K562 (cell line): ENCODE measurements at regions not wholly inside any gene's neighbourhood (a gene's known extent, or its start where the extent isn't known, plus 50 kb on each side); places are given as distances from the start of the nearest gene placed in this dataset.

Experiments used
- ATAC-seq: fragments of 200-7000 bp; cut with Tn5 transposase; 3 replicates; pipeline ENCODE4 v1.9.1; 2020; ENCODE audit warnings: moderate library complexity
- BruUV-seq: library from RNA; stranded (reverse); fragments of 400-500 nt; replicated peaks from 2 replicates; lab custom pipeline; 2021; lab: Mats Ljungman, UMichigan
- CTCF ChIA-PET: fragments of 300-600 bp; formaldehyde crosslinking; extraction: SDS; loops from one replicate; lab custom pipeline; 2021; ENCODE audit warnings: low intra/inter-chr PET ratio; lab: Yijun Ruan, JAX
- POLR2A ChIA-PET: fragments of 300-600, 350-650 bp; sonication (Branson Sonifier 250); formaldehyde crosslinking; extraction: SDS; loops from one replicate; lab custom pipeline; 2021; ENCODE audit warnings: antibody characterized with exemption, inconsistent platforms; lab: Yijun Ruan, JAX
- DNase-seq, 4 experiments: peaks; one replicate each; pipeline versions ENCODE4 v3.0.0 to v3.0.0-alpha.2; 2011 to 2018; ENCODE audit warnings: low spot score in 3 of 4, mixed read lengths in 3 of 4; ENCODE audit errors: extremely low read depth in 1 of 4
- FAIRE-seq: peaks from 2 replicates; lab custom pipeline; 2011; peaks lifted over from hg19 to GRCh38; lab: Jason Lieb, UNC
- H2AFZ ChIP-seq: 2 replicates; pipeline ENCODE4 v1.6.0; 2011; ENCODE audit warnings: low read depth, low read length, control low read depth, inconsistent platforms
- H3K27ac ChIP-seq: fragments of 200-600 bp; 3 replicates; pipeline ENCODE4 v1.8.0; 2011; ENCODE audit warnings: low read depth, mild to moderate bottlenecking, control low read depth, inconsistent platforms, low read length, moderate library complexity, mixed read lengths; ENCODE audit errors: extremely low read depth
- H3K27me3 ChIP-seq, 2 experiments: fragments of 300-600 bp in 1 of 2; 2 replicates in 1 of 2; 3 replicates in 1 of 2; pipeline versions ENCODE4 v1.6.0 to v1.8.0; 2011; ENCODE audit warnings: inconsistent platforms in 2 of 2, low read length in 2 of 2, mild to moderate bottlenecking in 1 of 2, mixed read lengths in 1 of 2, moderate library complexity in 1 of 2; ENCODE audit not compliant: control insufficient read depth in 2 of 2, insufficient read depth in 2 of 2
- H3K36me3 ChIP-seq: fragments of 300-600 bp; 3 replicates; pipeline ENCODE4 v1.8.0; 2011; ENCODE audit warnings: mild to moderate bottlenecking, low read length, inconsistent platforms; ENCODE audit not compliant: control insufficient read depth, insufficient read depth
- H3K4me1 ChIP-seq, 2 experiments: fragments of 200-600 bp in 1 of 2; replicated peaks in 1 of 2; 2 replicates in 1 of 2; 3 replicates in 1 of 2; pipeline versions ENCODE4 v1.5.1 to v1.8.0; 2011; ENCODE audit warnings: inconsistent platforms in 2 of 2, low read length in 2 of 2, mild to moderate bottlenecking in 1 of 2, mixed read lengths in 1 of 2, moderate library complexity in 1 of 2; ENCODE audit not compliant: control insufficient read depth in 2 of 2, insufficient read depth in 2 of 2
- H3K4me2 ChIP-seq: 2 replicates; pipeline ENCODE4 v1.6.1; 2011; ENCODE audit warnings: low read length, control low read depth, inconsistent platforms, mixed read lengths; ENCODE audit not compliant: insufficient read depth
- H3K4me3 ChIP-seq: fragments of 200-600 bp; sonication (generic), shearing (Covaris generic); 2 replicates; pipeline ENCODE4 v1.5.1; 2016; ENCODE audit warnings: control low read depth, inconsistent platforms
- H3K79me2 ChIP-seq: fragments of 200-600 bp; 3 replicates; pipeline ENCODE4 v1.8.0; 2011; ENCODE audit warnings: low read length, inconsistent platforms; ENCODE audit not compliant: control insufficient read depth, insufficient read depth
- H3K9ac ChIP-seq, 2 experiments: 2 replicates each; pipeline versions ENCODE4 v1.6.0 to v1.6.1; 2011; ENCODE audit warnings: low read depth in 2 of 2, low read length in 2 of 2, control low read depth in 1 of 2, inconsistent platforms in 1 of 2, mild to moderate bottlenecking in 1 of 2, mixed read lengths in 1 of 2; ENCODE audit not compliant: insufficient read depth in 1 of 2
- H3K9me1 ChIP-seq: one replicate; pipeline ENCODE4 v1.6.0; 2011; ENCODE audit warnings: inconsistent platforms, mild to moderate bottlenecking, low read length, moderate library complexity; ENCODE audit not compliant: control insufficient read depth, insufficient read depth
- H3K9me3 ChIP-seq: replicated peaks from 2 replicates; pipeline ENCODE4 v1.5.1; 2011; ENCODE audit warnings: low read depth, low read length, inconsistent platforms; ENCODE audit not compliant: control insufficient read depth, insufficient read depth
- H4K20me1 ChIP-seq: replicated peaks from 2 replicates; pipeline ENCODE4 v1.6.1; 2011; ENCODE audit warnings: low read length, inconsistent platforms, mixed read lengths; ENCODE audit not compliant: control insufficient read depth, insufficient read depth
- ARID3A ChIP-seq: IDR thresholded peaks from 2 replicates; pipeline ENCODE4 v1.6.1; 2012; ENCODE audit warnings: low read depth, low read length, improper control_type of control experiment, borderline replicate concordance
- CREBBP ChIP-seq: IDR thresholded peaks from one replicate; pipeline ENCODE4 v1.6.1; 2012; ENCODE audit warnings: low read depth, mild to moderate bottlenecking, control low read depth, inconsistent platforms, low read length
- E2F1 ChIP-seq: sonication (generic); formaldehyde crosslinking; IDR thresholded peaks from 2 replicates; pipeline ENCODE4 v1.8.1; 2023; ENCODE audit warnings: mild to moderate bottlenecking, missing genetic modification reagents, moderate library complexity
- GABPB2 ChIP-seq: fragments of 250-450 bp; sonication (Bioruptor Pico); conservative IDR thresholded peaks from 2 replicates; pipeline ENCODE4 v1.5.1; 2021; ENCODE audit warnings: mild to moderate bottlenecking
- KDM1A ChIP-seq, 2 experiments: fragments of 450-650 bp; IDR thresholded peaks; 2 replicates each; pipeline ENCODE4 v1.6.1; 2016; ENCODE audit warnings: mild to moderate bottlenecking in 2 of 2
- LCOR ChIP-seq: sonication (generic); formaldehyde crosslinking; IDR thresholded peaks from 2 replicates; pipeline ENCODE4 v1.8.0; 2022; ENCODE audit warnings: mild to moderate bottlenecking, missing genetic modification reagents
- MIER1 ChIP-seq: fragments of 450-650 bp; IDR thresholded peaks from 2 replicates; pipeline ENCODE4 v1.6.1; 2016; ENCODE audit warnings: antibody characterized with exemption, mild to moderate bottlenecking, low read depth
- MITF ChIP-seq: IDR thresholded peaks from 2 replicates; pipeline ENCODE4 v1.6.1; 2014; ENCODE audit warnings: antibody characterized with exemption
- PREB ChIP-seq: sonication (generic); formaldehyde crosslinking; IDR thresholded peaks from 2 replicates; pipeline ENCODE4 v1.8.1; 2023; ENCODE audit warnings: mild to moderate bottlenecking, missing genetic modification reagents
- ZNF224 ChIP-seq: sonication (generic); formaldehyde crosslinking; IDR thresholded peaks from 2 replicates; pipeline ENCODE4 v1.8.0; 2022; ENCODE audit warnings: mild to moderate bottlenecking, missing genetic modification reagents
- WGBS: fragments of 100-300 bp; shearing (Covaris generic); methylation state at CpG from one replicate; pipeline ENCODE4 v1.1.6; 2016; ENCODE audit warnings: low coverage, mixed read lengths; ENCODE audit not compliant: insufficient coverage; ENCODE audit errors: missing lambda C conversion rate; 5-methylcytosine and 5-hydroxymethylcytosine counted together
- in situ Hi-C: fragments of 300-500 bp; cut with MboI; formaldehyde crosslinking; loops from 4 replicates; pipeline ENCODE4 v1.15.0; 2018; ENCODE audit warnings: inconsistent platforms, mixed read lengths
- intact Hi-C: fragments of 100-400 bp; cut with micrococcal nuclease; formaldehyde crosslinking; loops from 2 replicates; pipeline ENCODE4 v1.14.2; 2022
- TF ChIP-seq, protein P1 (sequence below): fragments of 250-450 bp; sonication (Bioruptor Pico); IDR thresholded peaks from 2 replicates; pipeline ENCODE4 v1.8.0; 2021; ENCODE audit warnings: moderate library complexity, mild to moderate bottlenecking, inconsistent platforms

DNA sequence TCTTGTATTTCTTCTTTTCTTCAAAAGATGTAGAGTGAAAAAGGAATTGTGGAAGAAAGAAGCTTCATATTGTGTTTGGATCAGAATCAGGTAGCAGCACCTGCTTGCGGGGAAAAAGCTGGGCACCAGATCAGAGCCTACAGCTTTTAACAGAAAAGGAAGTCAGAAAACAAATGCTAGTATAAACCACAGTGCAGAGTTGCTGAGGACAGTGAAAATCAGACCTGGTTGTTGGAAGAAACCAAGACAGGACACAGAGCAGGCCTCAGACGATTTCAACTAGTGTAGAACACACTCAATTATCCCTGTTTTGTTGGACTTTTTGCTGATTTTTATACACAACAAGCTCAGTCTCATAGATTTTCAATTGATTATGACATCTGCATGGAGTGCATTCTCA lies 221.4 kb downstream of the PTN start (continued):
- TF ChIP-seq E2F1 (CRISPR knock-in tag) = no peak
- TF ChIP-seq PREB (CRISPR knock-in tag) = no peak
- no peak for TF ChIP-seq GABPB2 (CRISPR knock-in tag)
- no peak for TF ChIP-seq KDM1A (IDR thresholded peaks at IDR 0.05)
- TF ChIP-seq, protein P1, sequence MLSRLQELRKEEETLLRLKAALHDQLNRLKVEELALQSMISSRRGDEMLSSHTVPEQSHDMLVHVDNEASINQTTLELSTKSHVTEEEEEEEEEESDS = no peak
- no peak for TF ChIP-seq MIER1
- TF ChIP-seq ARID3A = no peak

- Histone ChIP-seq H2AFZ (no peak overlapping the region), H3K4me3 (no peak overlapping the region), H3K9me1 (no peaks in the 10 kb centered on the region), H3K36me3 (no peaks in the 10 kb centered on the region), H3K9ac (no peak overlapping the region), H3K27me3 (no peaks in the 10 kb centered on the region), H4K20me1 (no peaks in the 10 kb centered on the region), H3K79me2 (no peaks in the 10 kb centered on the region), H3K9me3 (no peaks in the 10 kb centered on the region), H3K27ac (no peak overlapping the region), H3K4me1 (no peaks in the 10 kb centered on the region), H3K4me2 (no peak overlapping the region)
- in situ Hi-C loops (no loop called here), intact Hi-C loops (no loop called here)
- DNase-seq (no peak), FAIRE-seq (no peak), ATAC-seq (no peak)
- BruUV-seq = no TSS peak
- TF ChIP-seq ZNF224 (no peak), LCOR (no peak), CREBBP (no peak), MITF (no peak)
- CTCF ChIA-PET = no interaction called here
- 0% methylated on average over 2 of the region's 2 CpGs for WGBS
- POLR2A ChIA-PET = no interaction called here
Measured at GRCh38 chr7:137120690-137121089, 222.8 kb downstream of the PTN start.
